ENCODE measurements at regions not wholly inside any gene's neighbourhood (a gene's known extent, or its start where the extent isn't known, plus 50 kb on each side); places are given as distances from the start of the nearest gene placed in this dataset.

GRCh38 chr3:194973366-194974000 is 287.8 kb downstream of the FAM43A start:
- no peak for DNase-seq (ENCODE audit: low spot score)

- no peak for DNase-seq (ENCODE audit: low spot score)
Observed at GRCh38 chr3:194974468-194975135, 288.9 kb downstream of the FAM43A start.

GRCh38 chr3:194976049-194976451 is 290.4 kb downstream of the FAM43A start:
- no peak for DNase-seq (ENCODE audit: low spot score)

- no peak for DNase-seq (ENCODE audit: low spot score)
Observed at GRCh38 chr3:194976874-194977273, 291.2 kb downstream of the FAM43A start.

GRCh38 chr3:194977356-194977755 is 291.7 kb downstream of the FAM43A start:
- DNase-seq (ENCODE audit: low spot score): no peak

- no peak for DNase-seq (ENCODE audit: low spot score)
Observed at GRCh38 chr3:194979173-194979572, 291.8 kb downstream of the XXYLT1 start.

GRCh38 chr3:194982472-194982871 is 288.5 kb downstream of the XXYLT1 start:
- no peak for DNase-seq (ENCODE audit: low spot score)

- DNase-seq (ENCODE audit: low spot score): no peak
Observed at GRCh38 chr3:194983121-194983520, 287.8 kb downstream of the XXYLT1 start.

- no peak for DNase-seq (ENCODE audit: low spot score)
Observed at GRCh38 chr3:194983620-194984019, 287.3 kb downstream of the XXYLT1 start.

- no peak for DNase-seq (ENCODE audit: low spot score)
Observed at GRCh38 chr3:194984066-194984465, 286.9 kb downstream of the XXYLT1 start.

GRCh38 chr3:194984622-194985021 is 286.3 kb downstream of the XXYLT1 start:
- DNase-seq (ENCODE audit: low spot score): no peak

- DNase-seq (ENCODE audit: low spot score): no peak
Observed at GRCh38 chr3:194985031-194985578, 285.9 kb downstream of the XXYLT1 start.

GRCh38 chr3:194986208-194987043 is 284.5 kb downstream of the XXYLT1 start:
- DNase-seq (ENCODE audit: low spot score): no peak

- no peak for DNase-seq (ENCODE audit: low spot score)
Observed at GRCh38 chr3:194987571-194988494, 283.1 kb downstream of the XXYLT1 start.

GRCh38 chr3:194988495-194989165 is 282.3 kb downstream of the XXYLT1 start:
- DNase-seq (ENCODE audit: low spot score): no peak

GRCh38 chr3:194989241-194989640 is 281.7 kb downstream of the XXYLT1 start:
- DNase-seq (ENCODE audit: low spot score): no peak

GRCh38 chr3:194990454-194991337 is 280.3 kb downstream of the XXYLT1 start:
- no peak for DNase-seq (ENCODE audit: low spot score)

- no peak for DNase-seq (ENCODE audit: low spot score)
Observed at GRCh38 chr3:194991338-194991654, 279.7 kb downstream of the XXYLT1 start.

GRCh38 chr3:194993896-194994295 is 277.1 kb downstream of the XXYLT1 start:
- DNase-seq (ENCODE audit: low spot score): no peak

- no peak for DNase-seq (ENCODE audit: low spot score)
Observed at GRCh38 chr3:194994551-194994981, 276.4 kb downstream of the XXYLT1 start.
